Peyer's patch (tissue), 4 donors: ENCODE measurements at regions not wholly inside any gene's neighbourhood (a gene's known extent, or its start where the extent isn't known, plus 50 kb on each side); places are given as distances from the start of the nearest gene placed in this dataset.

ENCODE experiments used
- POLR2A ChIP-seq, 2 donors: fragments of 450-650 bp; IDR thresholded peaks; one replicate each; pipeline ENCODE4 v1.5.1; 2017; ENCODE audit warnings: antibody characterized with exemption in 2 of 2, mild to moderate bottlenecking in 2 of 2, moderate library complexity in 2 of 2
- TF ChIP-seq, protein P1 (sequence below), 6 experiments: fragments of 450-650 bp in 4 of 6; fragments of 200-600 bp in 2 of 6; sonication (generic) in 1 of 6; IDR thresholded peaks; one replicate each; pipeline ENCODE4 v1.5.1; 2017 to 2019; ENCODE audit warnings: antibody characterized with exemption in 6 of 6, mild to moderate bottlenecking in 3 of 6, moderate library complexity in 1 of 6

DNA sequence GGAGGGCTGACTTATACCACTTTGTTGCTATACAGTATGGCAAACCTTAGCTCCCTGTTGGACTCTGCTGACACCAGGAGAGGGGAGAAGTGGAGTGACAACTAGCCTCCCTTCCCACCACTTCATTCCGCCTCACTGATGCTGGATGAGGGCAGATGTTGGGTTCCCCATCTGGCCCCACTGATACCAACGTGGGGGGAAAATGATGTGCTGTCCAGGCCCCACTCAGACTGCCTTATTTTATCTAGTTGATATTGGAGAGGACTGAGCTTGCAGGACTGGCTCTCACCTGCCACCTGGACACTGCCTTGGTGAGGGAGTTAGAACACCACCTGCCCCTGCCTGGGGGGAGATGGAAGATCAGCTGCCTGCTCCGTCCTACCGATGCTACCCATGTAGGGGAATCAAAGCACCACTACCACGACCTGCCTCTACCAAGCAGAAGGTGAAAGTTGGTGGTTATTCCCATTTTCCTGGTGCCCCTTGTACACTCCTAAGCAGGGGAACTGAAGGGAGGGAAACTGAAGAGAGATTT is 292.1 kb downstream of the GADD45G start:
- TF ChIP-seq, protein P1, sequence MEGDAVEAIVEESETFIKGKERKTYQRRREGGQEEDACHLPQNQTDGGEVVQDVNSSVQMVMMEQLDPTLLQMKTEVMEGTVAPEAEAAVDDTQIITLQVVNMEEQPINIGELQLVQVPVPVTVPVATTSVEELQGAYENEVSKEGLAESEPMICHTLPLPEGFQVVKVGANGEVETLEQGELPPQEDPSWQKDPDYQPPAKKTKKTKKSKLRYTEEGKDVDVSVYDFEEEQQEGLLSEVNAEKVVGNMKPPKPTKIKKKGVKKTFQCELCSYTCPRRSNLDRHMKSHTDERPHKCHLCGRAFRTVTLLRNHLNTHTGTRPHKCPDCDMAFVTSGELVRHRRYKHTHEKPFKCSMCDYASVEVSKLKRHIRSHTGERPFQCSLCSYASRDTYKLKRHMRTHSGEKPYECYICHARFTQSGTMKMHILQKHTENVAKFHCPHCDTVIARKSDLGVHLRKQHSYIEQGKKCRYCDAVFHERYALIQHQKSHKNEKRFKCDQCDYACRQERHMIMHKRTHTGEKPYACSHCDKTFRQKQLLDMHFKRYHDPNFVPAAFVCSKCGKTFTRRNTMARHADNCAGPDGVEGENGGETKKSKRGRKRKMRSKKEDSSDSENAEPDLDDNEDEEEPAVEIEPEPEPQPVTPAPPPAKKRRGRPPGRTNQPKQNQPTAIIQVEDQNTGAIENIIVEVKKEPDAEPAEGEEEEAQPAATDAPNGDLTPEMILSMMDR (IDR thresholded peaks at IDR 0.05), result no peak
- TF ChIP-seq POLR2A (IDR thresholded peaks at IDR 0.05), result no peak
